ENCODE measurements at regions not wholly inside any gene's neighbourhood (a gene's known extent, or its start where the extent isn't known, plus 50 kb on each side); places are given as distances from the start of the nearest gene placed in this dataset.

- Histone ChIP-seq H3K4me2 (no peak overlapping the region), H3K4me1 (no peaks in the 10 kb centered on the region), H3K4me3 (no peak overlapping the region), H3K27ac (no peak overlapping the region), H3K9me3 (no peaks in the 10 kb centered on the region)
- FAIRE-seq (no peak), ATAC-seq (no peak), DNase-seq (ENCODE audit: low read depth in 1 of 2, low spot score in 1 of 2) (no peak)
- ChIA-PET POLR2A (no interaction called here), CTCF (interaction anchor here (0.9 kb wide), 1 partner anchor 42 kb away, joined by 3 read pairs; no protein-coding TSS in a partner anchor)
- WGBS (ENCODE audit: missing lambda C conversion rate) = 6% methylated on average over 3 of the region's 4 CpGs
- TF ChIP-seq BCL3 (IDR thresholded peaks at IDR 0.05) (no peak), HES2 (IDR thresholded peaks at IDR 0.05) (no peak), TP53 (CRISPR knock-in tag; IDR thresholded peaks at IDR 0.05) (no peak), FOSL2 (IDR thresholded peaks at IDR 0.05) (no peak), FOSL2 (CRISPR knock-in tag; IDR thresholded peaks at IDR 0.05) (no peak), ATOH8 (CRISPR knock-in tag; IDR thresholded peaks at IDR 0.05; ENCODE audit: low read depth) (no peak), CHD4 (IDR thresholded peaks at IDR 0.05; ENCODE audit: borderline replicate concordance) (no peak), NR3C1 (IDR thresholded peaks at IDR 0.05) (no peak), EHF (CRISPR knock-in tag; IDR thresholded peaks at IDR 0.05) (no peak), HOXA7 (CRISPR knock-in tag; IDR thresholded peaks at IDR 0.05) (no peak), HMGXB4 (CRISPR knock-in tag; IDR thresholded peaks at IDR 0.05; ENCODE audit: borderline replicate concordance) (no peak), ZFP36 (IDR thresholded peaks at IDR 0.05; ENCODE audit: borderline replicate concordance, partially characterized antibody) (no peak), E2F6 (IDR thresholded peaks at IDR 0.05; ENCODE audit: borderline replicate concordance, low read depth) (no peak)
These were observed 68.8 kb upstream of the PRIMA1 start for GRCh38 chr14:93857081-93857480.

- no peak for FAIRE-seq
- ChIA-PET CTCF (no interaction called here), POLR2A (no interaction called here)
- DNase-seq (ENCODE audit: low read depth in 1 of 2, low spot score in 1 of 2) = no peak
- TF ChIP-seq CTCF (IDR thresholded peaks at IDR 0.05) = no peak
- TF ChIP-seq RCOR1 (IDR thresholded peaks at IDR 0.05; ENCODE audit: low read depth, low read length) = no peak
- no peak for TF ChIP-seq CBX8 (IDR thresholded peaks at IDR 0.05)
- TF ChIP-seq SMC3 (IDR thresholded peaks at IDR 0.05) = no peak
- no peak for TF ChIP-seq NFE2L2 (conservative IDR thresholded peaks at IDR 0.05; ENCODE audit: low read length)
- TF ChIP-seq ZC3H11A (IDR thresholded peaks at IDR 0.05) = no peak
- TF ChIP-seq ZFP36 (IDR thresholded peaks at IDR 0.05; ENCODE audit: borderline replicate concordance, partially characterized antibody) = no peak
- TF ChIP-seq ESRRA (IDR thresholded peaks at IDR 0.05; ENCODE audit: borderline replicate concordance, low read length) = no peak
- TF ChIP-seq CHD2 (IDR thresholded peaks at IDR 0.05; ENCODE audit: low read length, partially characterized antibody) = no peak
- TF ChIP-seq RARB (CRISPR knock-in tag; IDR thresholded peaks at IDR 0.05) = no peak
- no peak for TF ChIP-seq PHF8 (IDR thresholded peaks at IDR 0.05; ENCODE audit: borderline replicate concordance, low read depth)
- no peak for TF ChIP-seq REST (IDR thresholded peaks at IDR 0.05)
- no peak for TF ChIP-seq EHMT2 (IDR thresholded peaks at IDR 0.05; ENCODE audit: low read depth)
- no peak for TF ChIP-seq SREBF2 (IDR thresholded peaks at IDR 0.05)
- TF ChIP-seq RFX5 (IDR thresholded peaks at IDR 0.05) = no peak
- WGBS (ENCODE audit: missing lambda C conversion rate) = 8% methylated on average over 3 of the region's 3 CpGs
- ATAC-seq = no peak
- H3K4me3 ChIP-seq = no peak overlapping the region
- no peaks in the 10 kb centered on the region for H3K4me1 ChIP-seq
- H3K9me3 ChIP-seq = no peaks in the 10 kb centered on the region
- H3K27ac ChIP-seq = no peak overlapping the region
- H3K4me2 ChIP-seq = no peak overlapping the region
These were observed 67.5 kb upstream of the PRIMA1 start for GRCh38 chr14:93855737-93856136.

Data from A549 (cell line).